GM21825 (cell line): ENCODE measurements at regions not wholly inside any gene's neighbourhood (a gene's known extent, or its start where the extent isn't known, plus 50 kb on each side); places are given as distances from the start of the nearest gene placed in this dataset.
A peak's percentile ranks its signal among the peaks of the same experiment; 100 is the strongest.

ENCODE experiments used
- ATAC-seq: cut with Tn5 transposase; IDR thresholded peaks from one replicate; pipeline ENCODE4 v1.9.1; 2021; ENCODE audit warnings: mild to moderate bottlenecking, moderate library complexity; ENCODE audit not compliant: unreplicated experiment

DNA sequence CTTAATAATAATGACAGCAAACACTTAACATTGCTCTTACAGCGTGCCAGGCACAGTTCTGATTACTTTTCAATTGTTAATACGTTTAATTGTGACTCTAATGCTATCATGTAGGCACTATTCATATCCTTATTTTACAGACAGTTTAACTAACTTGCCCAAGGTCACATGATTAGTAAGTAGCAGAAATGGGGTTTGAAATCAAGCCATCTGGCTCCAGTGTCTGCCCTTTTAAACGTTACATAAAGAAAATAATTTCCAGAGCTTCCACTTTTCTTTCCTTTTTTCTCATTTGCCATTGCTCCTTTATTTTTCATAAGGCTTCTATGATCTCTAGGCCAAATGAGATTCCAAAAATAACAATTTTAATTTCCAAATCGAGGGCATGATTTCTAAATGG lies 50.6 kb upstream of the IKZF2 start:
- ATAC-seq: no peak

DNA sequence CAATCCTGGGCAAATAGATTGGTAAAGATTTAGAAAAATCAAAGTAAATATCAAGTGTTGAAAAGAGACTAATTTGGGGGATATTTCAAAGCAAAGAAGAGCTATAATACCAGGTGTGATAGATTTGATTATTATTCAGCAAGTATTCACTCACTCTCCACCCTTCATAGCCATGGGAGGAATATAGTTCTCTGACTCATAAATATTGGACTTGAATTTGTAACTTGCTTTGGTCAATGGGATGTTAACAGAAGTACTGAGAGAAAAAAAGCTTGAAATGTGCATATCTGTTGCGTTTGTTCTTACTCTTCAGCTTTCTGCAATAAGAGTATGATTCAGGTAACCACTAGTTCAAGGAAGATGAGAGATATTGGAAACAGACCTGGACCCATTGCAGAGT lies 54.5 kb upstream of the IKZF2 start:
- ATAC-seq: no peak

GRCh38 chr2:213213186-213213585 lies 61.8 kb upstream of the IKZF2 start:
- ATAC-seq: no peak

- no peak for ATAC-seq
Measured at GRCh38 chr2:213214209-213214608, 62.8 kb upstream of the IKZF2 start.

- no peak for ATAC-seq
Measured at GRCh38 chr2:213216461-213216860, 65.0 kb upstream of the IKZF2 start.

DNA sequence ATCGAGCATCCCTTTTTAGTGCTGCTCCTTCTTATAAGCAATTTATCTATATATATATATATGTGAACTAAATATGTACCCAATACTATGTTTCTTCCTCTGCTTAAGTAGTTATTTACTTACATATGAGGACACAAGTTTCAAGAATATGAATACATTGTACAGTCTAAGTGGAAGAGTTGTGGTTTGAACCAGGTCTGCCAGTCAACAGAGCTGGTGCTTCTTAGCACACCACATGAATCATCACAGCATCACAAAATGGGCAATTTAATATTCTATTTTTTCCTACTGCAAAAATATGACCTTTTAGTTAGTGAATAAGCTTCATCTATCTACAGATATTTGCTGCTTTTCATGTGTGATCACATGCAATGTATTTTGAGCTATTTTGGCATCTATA lies 64.4 kb upstream of the SPAG16 start:
- no peak for ATAC-seq

- ATAC-seq: no peak
Measured at GRCh38 chr2:213220967-213221603, 63.2 kb upstream of the SPAG16 start.

DNA sequence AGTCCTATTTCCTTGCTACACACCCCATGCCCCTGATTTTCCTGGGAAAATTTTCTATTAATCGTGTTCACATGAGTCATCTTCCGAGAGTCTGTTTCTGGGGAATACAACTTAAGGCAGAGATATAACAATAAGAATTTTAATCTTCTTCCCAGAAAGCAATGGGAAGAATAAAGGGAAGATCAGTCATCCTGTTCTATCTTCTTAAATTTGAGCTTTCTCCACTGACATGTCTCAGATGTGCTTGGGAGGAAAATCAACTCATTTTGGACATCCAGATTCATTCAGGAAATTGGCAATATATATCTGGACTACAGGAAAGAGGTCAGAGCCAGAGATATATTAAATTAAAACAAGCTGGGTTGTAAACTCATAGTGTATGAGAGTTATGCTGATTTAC lies 62.3 kb upstream of the SPAG16 start:
- ATAC-seq: no peak

- ATAC-seq: no peak
Measured at GRCh38 chr2:213224366-213224765, 59.9 kb upstream of the SPAG16 start.

DNA sequence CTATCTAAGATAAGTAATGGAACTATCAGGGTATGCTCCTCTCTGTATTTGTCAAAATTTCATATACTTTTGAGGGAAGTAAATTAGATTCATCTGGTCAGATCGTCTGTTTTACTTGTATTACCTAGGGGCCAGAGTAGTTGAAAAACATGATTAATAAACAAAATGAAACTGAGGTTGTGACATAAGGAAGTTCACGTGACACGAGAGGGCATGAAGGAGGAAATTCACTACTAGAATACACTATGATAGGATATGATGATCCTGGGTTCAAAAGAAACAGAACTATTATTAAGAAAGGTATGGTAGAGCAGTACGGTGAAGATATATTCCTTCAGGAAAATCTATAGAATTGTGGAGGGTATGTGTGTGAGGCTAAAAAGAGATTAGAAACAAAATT lies 58.4 kb upstream of the SPAG16 start:
- ATAC-seq: no peak

DNA sequence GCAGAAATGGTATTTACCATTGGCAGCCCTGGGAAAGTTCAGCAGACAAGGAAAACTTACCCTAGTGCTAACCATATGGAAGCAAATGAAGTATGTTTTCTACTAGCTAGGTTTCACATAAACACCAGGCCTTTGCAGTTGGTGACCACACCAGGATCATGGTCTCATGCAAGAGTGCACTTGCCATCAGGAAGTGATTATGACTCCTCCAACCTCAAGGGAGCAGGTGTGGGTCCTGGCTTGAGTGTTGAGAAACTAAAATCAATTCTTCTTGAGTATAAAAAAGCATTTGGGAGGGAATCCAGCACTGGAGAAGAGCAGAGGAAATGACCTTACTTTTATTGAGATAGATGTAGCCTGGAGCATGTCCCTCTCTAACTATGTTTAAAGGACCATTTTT lies 56.8 kb upstream of the SPAG16 start:
- peak; percentile 95 for ATAC-seq

GRCh38 chr2:213228638-213229037 lies 55.6 kb upstream of the SPAG16 start:
- ATAC-seq: no peak

- peak; percentile 16 for ATAC-seq
Measured at GRCh38 chr2:213229814-213230213, 54.5 kb upstream of the SPAG16 start.

- ATAC-seq: no peak
Measured at GRCh38 chr2:213231966-213232365, 52.3 kb upstream of the SPAG16 start.

- peak; percentile 90 for ATAC-seq
Measured at GRCh38 chr2:213232649-213233437, 51.4 kb upstream of the SPAG16 start.

- no peak for ATAC-seq
Measured at GRCh38 chr2:213233438-213234330, 50.6 kb upstream of the SPAG16 start.
